Testis (tissue), 2 donors: ENCODE measurements at regions not wholly inside any gene's neighbourhood (a gene's known extent, or its start where the extent isn't known, plus 50 kb on each side); places are given as distances from the start of the nearest gene placed in this dataset.

Experiments
- POLR2A ChIP-seq: fragments of 450-650 bp; IDR thresholded peaks from one replicate; pipeline ENCODE4 v1.6.1; 2017; ENCODE audit warnings: antibody characterized with exemption, mild to moderate bottlenecking, moderate library complexity
- TF ChIP-seq, protein P1 (sequence below), 3 experiments: fragments of 450-650 bp in 2 of 3; fragments of 200-600 bp in 1 of 3; sonication (generic) in 1 of 3; IDR thresholded peaks; one replicate each; pipeline ENCODE4 v1.5.1; 2016 to 2019; ENCODE audit warnings: antibody characterized with exemption in 3 of 3, mild to moderate bottlenecking in 2 of 3, moderate library complexity in 1 of 3

DNA sequence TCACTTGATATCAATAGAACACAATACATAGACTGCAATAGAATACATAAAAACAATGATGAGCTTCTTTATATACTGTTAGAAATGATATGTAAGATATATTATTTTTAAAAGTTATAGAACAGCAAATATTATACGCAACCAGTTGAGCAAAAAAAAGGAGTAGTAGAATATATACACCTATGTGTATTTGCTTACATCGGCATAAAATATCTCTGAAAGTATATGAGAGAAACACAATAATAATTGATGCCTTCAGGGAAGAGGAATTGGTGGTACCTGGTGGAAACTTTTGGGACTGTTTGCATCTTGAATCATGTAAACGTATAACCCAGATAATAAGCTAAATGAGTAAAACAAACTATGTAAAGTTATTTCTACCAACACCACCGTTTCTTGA lies 418.4 kb upstream of the DCN start:
- TF ChIP-seq, protein P1, sequence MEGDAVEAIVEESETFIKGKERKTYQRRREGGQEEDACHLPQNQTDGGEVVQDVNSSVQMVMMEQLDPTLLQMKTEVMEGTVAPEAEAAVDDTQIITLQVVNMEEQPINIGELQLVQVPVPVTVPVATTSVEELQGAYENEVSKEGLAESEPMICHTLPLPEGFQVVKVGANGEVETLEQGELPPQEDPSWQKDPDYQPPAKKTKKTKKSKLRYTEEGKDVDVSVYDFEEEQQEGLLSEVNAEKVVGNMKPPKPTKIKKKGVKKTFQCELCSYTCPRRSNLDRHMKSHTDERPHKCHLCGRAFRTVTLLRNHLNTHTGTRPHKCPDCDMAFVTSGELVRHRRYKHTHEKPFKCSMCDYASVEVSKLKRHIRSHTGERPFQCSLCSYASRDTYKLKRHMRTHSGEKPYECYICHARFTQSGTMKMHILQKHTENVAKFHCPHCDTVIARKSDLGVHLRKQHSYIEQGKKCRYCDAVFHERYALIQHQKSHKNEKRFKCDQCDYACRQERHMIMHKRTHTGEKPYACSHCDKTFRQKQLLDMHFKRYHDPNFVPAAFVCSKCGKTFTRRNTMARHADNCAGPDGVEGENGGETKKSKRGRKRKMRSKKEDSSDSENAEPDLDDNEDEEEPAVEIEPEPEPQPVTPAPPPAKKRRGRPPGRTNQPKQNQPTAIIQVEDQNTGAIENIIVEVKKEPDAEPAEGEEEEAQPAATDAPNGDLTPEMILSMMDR (IDR thresholded peaks at IDR 0.05) = no peak
- TF ChIP-seq POLR2A = no peak
